GM21825 (cell line): ENCODE measurements at regions not wholly inside any gene's neighbourhood (a gene's known extent, or its start where the extent isn't known, plus 50 kb on each side); places are given as distances from the start of the nearest gene placed in this dataset.
"Not testable (repeated sequence)": the region's sequence is repeated elsewhere in the genome, so short reads cannot be mapped to it uniquely, and the experiment has no call there.

ENCODE experiments used
- ATAC-seq: cut with Tn5 transposase; IDR thresholded peaks from one replicate; pipeline ENCODE4 v1.9.1; 2021; ENCODE audit warnings: mild to moderate bottlenecking, moderate library complexity; ENCODE audit not compliant: unreplicated experiment

GRCh38 chr12:27864521-27864920 lies 84.5 kb upstream of the MANSC4 start:
- no peak for ATAC-seq

DNA sequence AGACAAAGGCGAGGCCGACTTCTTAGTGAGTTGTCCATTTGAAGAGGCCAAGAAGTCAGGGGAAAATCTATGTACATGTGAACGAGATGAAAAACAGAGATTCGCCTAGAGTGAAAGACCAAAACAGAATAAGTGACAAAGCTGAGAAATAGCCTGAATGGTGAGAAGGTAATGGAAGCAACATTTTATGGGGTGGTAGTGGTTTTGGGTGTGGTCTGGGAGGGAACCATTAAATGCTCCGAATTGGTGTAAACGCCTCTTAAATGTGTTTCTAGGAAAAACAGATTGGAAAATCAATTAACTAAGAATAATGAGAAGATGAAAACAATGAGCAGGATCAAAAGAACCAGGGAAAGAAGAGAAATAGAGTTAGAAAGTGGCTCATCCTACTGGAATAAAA lies 83.8 kb upstream of the MANSC4 start:
- ATAC-seq: no peak

DNA sequence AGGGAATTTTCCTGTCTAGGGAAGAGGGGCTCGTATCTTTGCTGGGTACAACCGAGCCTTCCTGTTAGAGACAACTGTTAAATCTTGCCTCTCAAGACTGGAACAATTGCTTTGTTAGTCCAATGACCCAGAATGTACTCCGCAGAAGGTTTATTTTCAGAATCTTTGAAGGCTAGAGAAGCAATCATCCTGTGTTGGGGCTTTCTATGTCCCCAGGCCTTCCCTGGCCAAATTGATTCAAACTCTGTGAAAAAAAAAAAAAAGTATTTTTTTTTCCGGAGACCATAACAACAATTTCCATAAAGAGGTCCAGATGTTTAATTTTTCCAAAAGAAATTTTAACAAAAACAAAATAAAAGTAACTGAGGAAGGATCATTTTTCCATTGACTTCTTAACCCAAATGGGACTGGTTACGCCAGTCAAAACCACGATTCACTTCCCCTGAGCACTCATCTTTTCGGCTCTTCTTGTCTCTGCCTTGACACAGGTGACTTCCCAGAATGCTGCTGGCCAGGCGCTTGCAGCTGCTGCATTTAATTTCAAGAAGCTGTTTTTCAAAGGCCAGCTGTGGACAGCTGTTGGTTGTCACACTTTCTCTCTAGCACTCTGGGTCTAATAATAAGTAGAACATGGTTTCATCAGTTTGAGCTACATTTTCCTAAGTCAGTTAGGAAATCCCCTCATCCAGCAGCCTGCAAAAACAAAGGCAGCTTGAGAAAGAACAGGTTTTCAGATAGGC lies 81.6 kb upstream of the MANSC4 start:
- ATAC-seq: peak; percentile 91

DNA sequence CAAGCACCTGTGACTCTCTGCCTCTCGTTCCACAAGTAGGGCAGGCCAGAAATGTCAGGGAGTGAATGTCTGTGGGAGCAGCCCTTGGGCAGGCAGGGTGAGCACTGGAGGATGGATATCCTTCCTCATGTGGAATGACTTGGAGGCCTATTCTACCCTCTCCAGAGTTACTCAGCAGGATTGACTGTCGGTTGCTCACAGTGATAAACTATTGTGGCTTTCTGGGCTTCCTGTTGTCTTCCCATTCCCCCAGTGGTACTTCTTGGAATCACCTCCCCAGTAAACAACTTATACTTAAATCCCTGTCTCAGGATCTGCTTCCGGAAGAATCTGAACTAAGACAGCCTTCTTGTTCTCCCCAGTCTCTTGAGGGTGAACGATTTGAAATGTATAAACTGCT lies 79.6 kb upstream of the MANSC4 start:
- ATAC-seq: no peak

GRCh38 chr12:27857006-27857405 lies 77.0 kb upstream of the MANSC4 start:
- not testable (repeated sequence) for ATAC-seq

GRCh38 chr12:27852742-27853141 lies 72.7 kb upstream of the MANSC4 start:
- ATAC-seq: no peak
